ENCODE measurements at regions not wholly inside any gene's neighbourhood (a gene's known extent, or its start where the extent isn't known, plus 50 kb on each side); places are given as distances from the start of the nearest gene placed in this dataset.

GRCh38 chr12:24201258-24201970 is 251.9 kb upstream of the SOX5 start:
- no peak for TF ChIP-seq GABPA (IDR thresholded peaks at IDR 0.05; ENCODE audit: low read depth)
- TF ChIP-seq, protein P1, sequence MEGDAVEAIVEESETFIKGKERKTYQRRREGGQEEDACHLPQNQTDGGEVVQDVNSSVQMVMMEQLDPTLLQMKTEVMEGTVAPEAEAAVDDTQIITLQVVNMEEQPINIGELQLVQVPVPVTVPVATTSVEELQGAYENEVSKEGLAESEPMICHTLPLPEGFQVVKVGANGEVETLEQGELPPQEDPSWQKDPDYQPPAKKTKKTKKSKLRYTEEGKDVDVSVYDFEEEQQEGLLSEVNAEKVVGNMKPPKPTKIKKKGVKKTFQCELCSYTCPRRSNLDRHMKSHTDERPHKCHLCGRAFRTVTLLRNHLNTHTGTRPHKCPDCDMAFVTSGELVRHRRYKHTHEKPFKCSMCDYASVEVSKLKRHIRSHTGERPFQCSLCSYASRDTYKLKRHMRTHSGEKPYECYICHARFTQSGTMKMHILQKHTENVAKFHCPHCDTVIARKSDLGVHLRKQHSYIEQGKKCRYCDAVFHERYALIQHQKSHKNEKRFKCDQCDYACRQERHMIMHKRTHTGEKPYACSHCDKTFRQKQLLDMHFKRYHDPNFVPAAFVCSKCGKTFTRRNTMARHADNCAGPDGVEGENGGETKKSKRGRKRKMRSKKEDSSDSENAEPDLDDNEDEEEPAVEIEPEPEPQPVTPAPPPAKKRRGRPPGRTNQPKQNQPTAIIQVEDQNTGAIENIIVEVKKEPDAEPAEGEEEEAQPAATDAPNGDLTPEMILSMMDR (IDR thresholded peaks at IDR 0.05; ENCODE audit: insufficient read depth, low read length) = no peak
- TF ChIP-seq, protein P2, sequence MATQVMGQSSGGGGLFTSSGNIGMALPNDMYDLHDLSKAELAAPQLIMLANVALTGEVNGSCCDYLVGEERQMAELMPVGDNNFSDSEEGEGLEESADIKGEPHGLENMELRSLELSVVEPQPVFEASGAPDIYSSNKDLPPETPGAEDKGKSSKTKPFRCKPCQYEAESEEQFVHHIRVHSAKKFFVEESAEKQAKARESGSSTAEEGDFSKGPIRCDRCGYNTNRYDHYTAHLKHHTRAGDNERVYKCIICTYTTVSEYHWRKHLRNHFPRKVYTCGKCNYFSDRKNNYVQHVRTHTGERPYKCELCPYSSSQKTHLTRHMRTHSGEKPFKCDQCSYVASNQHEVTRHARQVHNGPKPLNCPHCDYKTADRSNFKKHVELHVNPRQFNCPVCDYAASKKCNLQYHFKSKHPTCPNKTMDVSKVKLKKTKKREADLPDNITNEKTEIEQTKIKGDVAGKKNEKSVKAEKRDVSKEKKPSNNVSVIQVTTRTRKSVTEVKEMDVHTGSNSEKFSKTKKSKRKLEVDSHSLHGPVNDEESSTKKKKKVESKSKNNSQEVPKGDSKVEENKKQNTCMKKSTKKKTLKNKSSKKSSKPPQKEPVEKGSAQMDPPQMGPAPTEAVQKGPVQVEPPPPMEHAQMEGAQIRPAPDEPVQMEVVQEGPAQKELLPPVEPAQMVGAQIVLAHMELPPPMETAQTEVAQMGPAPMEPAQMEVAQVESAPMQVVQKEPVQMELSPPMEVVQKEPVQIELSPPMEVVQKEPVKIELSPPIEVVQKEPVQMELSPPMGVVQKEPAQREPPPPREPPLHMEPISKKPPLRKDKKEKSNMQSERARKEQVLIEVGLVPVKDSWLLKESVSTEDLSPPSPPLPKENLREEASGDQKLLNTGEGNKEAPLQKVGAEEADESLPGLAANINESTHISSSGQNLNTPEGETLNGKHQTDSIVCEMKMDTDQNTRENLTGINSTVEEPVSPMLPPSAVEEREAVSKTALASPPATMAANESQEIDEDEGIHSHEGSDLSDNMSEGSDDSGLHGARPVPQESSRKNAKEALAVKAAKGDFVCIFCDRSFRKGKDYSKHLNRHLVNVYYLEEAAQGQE (IDR thresholded peaks at IDR 0.05; ENCODE audit: insufficient replicate concordance, low read depth) = no peak
- TF ChIP-seq POLR2AphosphoS5 (IDR thresholded peaks at IDR 0.05; ENCODE audit: low read depth) = no peak
